ENCODE measurements at regions not wholly inside any gene's neighbourhood (a gene's known extent, or its start where the extent isn't known, plus 50 kb on each side); places are given as distances from the start of the nearest gene placed in this dataset.

DNA sequence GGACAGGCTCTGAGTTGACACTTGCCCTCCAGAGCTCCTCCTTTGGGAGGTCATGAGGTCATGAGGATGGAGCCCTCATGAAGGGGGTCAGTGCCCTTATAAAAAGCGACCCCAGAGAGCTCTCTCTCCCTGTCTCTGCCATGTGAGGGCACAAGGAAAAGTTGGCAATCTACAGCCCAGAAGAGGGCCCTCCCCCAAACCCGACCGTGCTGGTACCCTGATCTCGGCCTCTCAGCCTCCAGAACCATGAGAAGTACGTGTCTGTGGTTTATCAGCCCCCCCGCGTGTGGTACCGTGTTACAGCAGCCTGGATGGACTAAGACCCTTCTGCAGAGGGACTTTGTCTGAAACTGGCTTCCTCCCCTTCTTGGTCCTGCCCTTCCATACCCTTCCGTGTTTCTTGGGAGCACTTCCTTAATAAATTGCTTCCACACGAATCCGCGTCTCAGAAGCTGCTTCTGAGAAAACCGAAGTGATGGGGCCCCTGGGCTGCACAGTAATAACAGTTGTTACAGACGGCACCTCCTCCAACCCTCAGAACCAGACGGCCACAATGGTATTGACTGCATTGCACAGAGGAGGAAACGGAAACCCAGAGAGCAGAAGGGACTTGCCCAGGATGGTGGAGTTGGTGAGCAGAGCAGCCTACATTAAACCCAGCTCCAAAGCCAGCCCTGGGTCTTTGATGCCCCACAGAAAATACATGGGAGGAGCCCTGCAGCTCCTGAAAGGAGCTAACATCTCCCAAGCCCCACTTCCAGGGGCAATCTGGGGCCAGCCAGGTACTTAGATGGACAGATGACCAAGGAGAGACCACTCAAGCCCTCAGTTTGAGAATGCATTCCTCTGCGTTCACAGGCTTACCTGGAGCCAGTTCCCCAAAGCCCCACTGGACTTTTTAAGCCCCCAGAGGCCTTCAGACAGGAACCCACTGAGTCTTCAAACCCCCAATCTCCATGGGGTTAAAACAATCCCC is 242.7 kb downstream of the BCOR start:
- Histone ChIP-seq H3K9me3 (no peaks in the 10 kb centered on the region), H3K27ac (no peak overlapping the region), H3K36me3 (no peaks in the 10 kb centered on the region), H3K4me3 (no peak overlapping the region), H3K27me3 (no peaks in the 10 kb centered on the region), H3K4me1 (no peaks in the 10 kb centered on the region)
- no peak for DNase-seq
- TF ChIP-seq POLR2A (IDR thresholded peaks at IDR 0.05) (no peak), POLR2AphosphoS5 (IDR thresholded peaks at IDR 0.05) (no peak), EP300 (IDR thresholded peaks at IDR 0.05) (no peak)
- TF ChIP-seq, protein P1, sequence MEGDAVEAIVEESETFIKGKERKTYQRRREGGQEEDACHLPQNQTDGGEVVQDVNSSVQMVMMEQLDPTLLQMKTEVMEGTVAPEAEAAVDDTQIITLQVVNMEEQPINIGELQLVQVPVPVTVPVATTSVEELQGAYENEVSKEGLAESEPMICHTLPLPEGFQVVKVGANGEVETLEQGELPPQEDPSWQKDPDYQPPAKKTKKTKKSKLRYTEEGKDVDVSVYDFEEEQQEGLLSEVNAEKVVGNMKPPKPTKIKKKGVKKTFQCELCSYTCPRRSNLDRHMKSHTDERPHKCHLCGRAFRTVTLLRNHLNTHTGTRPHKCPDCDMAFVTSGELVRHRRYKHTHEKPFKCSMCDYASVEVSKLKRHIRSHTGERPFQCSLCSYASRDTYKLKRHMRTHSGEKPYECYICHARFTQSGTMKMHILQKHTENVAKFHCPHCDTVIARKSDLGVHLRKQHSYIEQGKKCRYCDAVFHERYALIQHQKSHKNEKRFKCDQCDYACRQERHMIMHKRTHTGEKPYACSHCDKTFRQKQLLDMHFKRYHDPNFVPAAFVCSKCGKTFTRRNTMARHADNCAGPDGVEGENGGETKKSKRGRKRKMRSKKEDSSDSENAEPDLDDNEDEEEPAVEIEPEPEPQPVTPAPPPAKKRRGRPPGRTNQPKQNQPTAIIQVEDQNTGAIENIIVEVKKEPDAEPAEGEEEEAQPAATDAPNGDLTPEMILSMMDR (IDR thresholded peaks at IDR 0.05) = no peak
- intact Hi-C loops (cut with DNase I) = no loop called here
- 46 to 83% methylated on average over 17 of the region's 17 CpGs for WGBS, 2 donors

DNA sequence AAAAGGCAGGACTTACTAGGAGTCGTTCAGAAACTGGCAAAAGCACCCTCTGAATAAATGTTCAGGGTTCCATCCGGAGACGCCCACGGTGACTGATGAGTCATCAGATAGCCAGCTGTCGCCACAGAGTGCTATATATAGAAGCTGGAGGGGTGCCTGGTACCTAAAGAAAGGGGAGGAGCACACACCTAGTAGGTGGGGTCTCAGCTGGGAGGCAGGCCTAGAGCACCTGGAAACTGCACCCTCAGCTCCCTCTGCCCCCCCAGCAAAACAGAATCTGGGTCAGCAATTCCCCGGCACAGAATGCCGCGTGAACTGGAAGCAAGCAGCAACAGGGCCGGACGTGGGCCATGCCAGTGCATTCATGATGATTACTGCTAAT is 242.0 kb downstream of the BCOR start:
- no peak overlapping the region for H3K4me3 ChIP-seq
- H3K36me3 ChIP-seq = no peaks in the 10 kb centered on the region
- no peak for DNase-seq
- 39 to 40% methylated on average over 10 of the region's 10 CpGs for WGBS, 2 donors
- intact Hi-C loops (cut with DNase I) = no loop called here
- H3K27me3 ChIP-seq = no peaks in the 10 kb centered on the region
- H3K4me1 ChIP-seq = no peaks in the 10 kb centered on the region
- H3K27ac ChIP-seq = no peak overlapping the region
- H3K9me3 ChIP-seq = no peaks in the 10 kb centered on the region
- no peak for TF ChIP-seq EP300 (IDR thresholded peaks at IDR 0.05)
- TF ChIP-seq POLR2AphosphoS5 (IDR thresholded peaks at IDR 0.05) = no peak
- TF ChIP-seq, protein P1 (IDR thresholded peaks at IDR 0.05) = no peak
- TF ChIP-seq POLR2A (IDR thresholded peaks at IDR 0.05) = no peak

DNA sequence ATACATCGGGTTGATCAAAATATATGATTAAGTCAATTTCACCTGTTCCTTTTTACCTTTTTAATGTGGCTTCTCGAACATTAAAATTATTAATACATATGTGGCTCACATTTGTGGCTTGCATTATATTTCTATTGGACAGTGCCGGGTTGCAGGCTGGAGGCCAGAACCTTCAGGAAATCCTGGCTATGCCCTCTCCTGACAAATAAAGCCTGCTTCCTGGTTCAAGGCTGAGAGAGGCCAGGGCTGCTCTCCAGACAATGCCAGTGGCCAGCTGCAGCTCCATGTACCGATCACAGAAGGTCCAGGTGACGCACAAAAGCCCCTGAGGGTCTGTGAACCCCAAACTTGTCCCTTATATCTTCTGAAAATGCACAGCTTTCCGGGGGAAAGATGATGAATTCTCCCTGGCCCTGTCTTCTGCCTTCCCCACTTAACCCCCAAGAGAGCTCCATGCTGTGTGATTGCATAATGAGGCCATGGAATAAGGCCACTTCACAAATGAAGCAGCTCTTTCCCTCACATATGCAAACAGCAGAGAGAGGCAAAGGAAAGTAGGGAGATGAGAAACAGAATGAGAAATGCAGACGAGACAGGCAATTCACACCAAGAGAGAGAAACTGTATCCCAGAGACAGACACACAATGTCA is 241.2 kb downstream of the BCOR start:
- no peaks in the 10 kb centered on the region for H3K27me3 ChIP-seq
- no peak overlapping the region for H3K4me3 ChIP-seq
- intact Hi-C loops (cut with DNase I) = no loop called here
- no peak for DNase-seq
- no peaks in the 10 kb centered on the region for H3K4me1 ChIP-seq
- 87 to 88% methylated on average over 7 of the region's 7 CpGs for WGBS, 2 donors
- TF ChIP-seq, protein P1 (IDR thresholded peaks at IDR 0.05) = no peak
- TF ChIP-seq POLR2AphosphoS5 (IDR thresholded peaks at IDR 0.05) (no peak), EP300 (IDR thresholded peaks at IDR 0.05) (no peak), POLR2A (IDR thresholded peaks at IDR 0.05) (no peak)
- no peaks in the 10 kb centered on the region for H3K36me3 ChIP-seq
- no peak overlapping the region for H3K27ac ChIP-seq
- no peaks in the 10 kb centered on the region for H3K9me3 ChIP-seq

DNA sequence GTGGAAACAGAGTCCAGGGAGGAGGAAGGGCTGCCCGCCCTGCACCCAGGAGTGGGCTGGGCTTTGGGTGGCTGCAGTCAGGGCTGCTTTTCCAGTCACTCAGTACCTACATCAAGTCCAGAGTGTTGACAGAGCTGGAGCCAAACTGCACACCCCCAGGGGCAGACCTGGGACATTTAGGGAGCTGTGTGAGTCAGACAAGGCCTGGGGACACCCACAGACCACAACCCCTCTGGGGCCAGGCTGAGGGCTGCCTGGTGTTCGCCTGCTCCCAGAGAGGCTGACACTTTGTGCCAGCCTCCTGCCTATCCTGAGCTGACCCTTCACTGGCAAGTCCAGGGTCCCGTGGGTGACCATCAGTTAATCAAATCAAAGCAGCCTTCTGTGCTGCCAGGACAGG is 240.0 kb downstream of the BCOR start:
- Histone ChIP-seq H3K4me1 (no peaks in the 10 kb centered on the region), H3K9me3 (no peaks in the 10 kb centered on the region), H3K36me3 (no peaks in the 10 kb centered on the region), H3K27me3 (no peaks in the 10 kb centered on the region), H3K4me3 (no peak overlapping the region), H3K27ac (no peak overlapping the region)
- no peak for DNase-seq
- WGBS, 2 donors = 81 to 83% methylated on average over 3 of the region's 3 CpGs
- TF ChIP-seq EP300 (IDR thresholded peaks at IDR 0.05) (no peak), POLR2AphosphoS5 (IDR thresholded peaks at IDR 0.05) (no peak), POLR2A (IDR thresholded peaks at IDR 0.05) (no peak)
- TF ChIP-seq, protein P1 (IDR thresholded peaks at IDR 0.05) = no peak
- intact Hi-C loops (cut with DNase I) = no loop called here
